GM21447 (cell line): ENCODE measurements at regions not wholly inside any gene's neighbourhood (a gene's known extent, or its start where the extent isn't known, plus 50 kb on each side); places are given as distances from the start of the nearest gene placed in this dataset.
"Not testable (repeated sequence)": the region's sequence is repeated elsewhere in the genome, so short reads cannot be mapped to it uniquely, and the experiment has no call there.

Experiments
- ATAC-seq: cut with Tn5 transposase; IDR thresholded peaks from one replicate; pipeline ENCODE4 v1.9.1; 2021; ENCODE audit not compliant: unreplicated experiment

DNA sequence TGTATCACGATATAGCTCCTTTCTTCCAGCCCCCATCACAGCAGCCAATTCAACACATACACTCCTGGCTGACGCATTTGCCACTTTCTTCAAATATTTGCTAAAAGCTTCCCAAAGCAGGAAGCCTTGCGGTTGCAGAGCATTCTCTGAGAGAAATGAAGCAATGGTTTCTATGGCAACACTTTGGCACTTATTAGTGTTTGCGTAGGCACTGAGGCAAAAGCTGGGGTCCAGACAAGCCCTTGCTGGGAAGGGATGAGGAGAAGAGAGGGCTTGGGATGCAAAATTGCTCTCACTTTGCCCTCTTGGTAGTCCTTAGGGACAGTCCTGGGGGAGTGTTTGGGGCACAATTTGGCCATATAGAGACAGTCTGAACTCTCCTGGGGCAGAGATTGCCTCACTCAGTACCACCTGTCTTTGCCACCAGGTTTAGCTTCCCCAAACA is 55.0 kb upstream of the PAK3 start:
- ATAC-seq: no peak

DNA sequence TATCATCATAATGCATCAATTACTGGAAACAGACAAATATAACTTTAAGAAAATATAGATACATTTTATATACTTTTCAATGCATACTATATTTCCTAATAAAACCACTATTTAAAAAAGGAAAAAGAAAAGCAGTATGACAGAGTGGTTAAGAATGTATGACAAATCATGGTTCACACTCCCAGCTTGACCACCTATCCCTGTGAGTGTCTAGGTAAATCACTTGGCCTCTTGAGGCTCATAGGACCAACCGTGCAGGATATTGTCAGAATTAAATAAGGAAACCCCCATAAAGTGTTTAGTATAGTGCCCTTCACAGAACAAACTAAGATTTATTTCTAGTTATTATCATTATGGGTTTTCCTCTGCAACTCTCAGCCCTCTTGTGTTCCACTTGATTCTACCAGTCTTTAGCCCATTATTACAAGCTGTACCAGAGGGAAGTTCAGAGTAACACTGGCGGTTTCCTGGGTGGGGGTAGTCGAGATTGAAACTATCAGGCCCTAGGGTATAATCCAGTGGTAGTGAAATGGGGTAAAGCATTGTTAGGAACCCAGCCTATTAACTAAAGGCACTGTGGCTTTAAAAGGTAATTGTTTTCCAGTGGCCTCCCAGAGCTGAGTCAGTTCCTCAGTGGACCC is 55.5 kb upstream of the PAK3 start:
- no peak for ATAC-seq

DNA sequence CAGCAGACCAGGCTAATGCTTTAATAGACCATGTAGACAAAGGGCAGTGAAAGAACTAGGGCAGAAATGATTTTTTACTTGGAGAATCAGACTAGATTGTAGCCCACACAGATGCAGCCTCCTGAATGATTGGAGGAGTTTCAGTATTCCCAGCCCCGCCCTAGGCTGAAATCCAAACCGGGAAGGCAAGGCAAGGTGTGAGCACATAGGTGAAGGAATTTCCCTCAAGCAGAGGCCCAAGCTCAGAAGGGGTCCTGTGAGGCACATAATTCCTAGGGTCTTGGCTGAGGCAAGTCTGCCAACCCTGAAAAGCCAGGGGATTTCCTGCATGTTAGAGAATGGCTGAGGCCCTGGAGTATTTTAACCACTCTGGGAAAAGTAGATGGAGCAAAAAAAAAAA is 56.4 kb upstream of the PAK3 start:
- ATAC-seq: no peak

DNA sequence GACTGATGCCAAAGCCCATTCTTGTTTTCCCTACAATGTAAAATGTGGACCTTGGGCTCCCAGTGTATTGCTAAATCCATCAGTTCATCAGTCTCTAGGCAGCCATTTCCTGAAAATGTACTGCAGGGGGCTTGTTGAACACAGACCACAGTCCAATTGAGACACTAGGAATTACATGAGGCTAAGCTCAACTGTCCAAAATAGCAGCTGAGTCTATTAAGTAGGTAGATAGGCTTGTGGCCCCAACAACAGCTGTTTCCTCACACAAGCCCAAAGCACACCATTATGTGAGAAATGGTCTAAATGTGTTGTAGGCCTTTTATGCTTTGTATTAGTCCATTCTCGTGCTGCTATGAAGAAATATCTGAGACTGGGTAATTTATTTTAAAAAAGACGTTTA is 60.0 kb upstream of the PAK3 start:
- ATAC-seq: no peak

DNA sequence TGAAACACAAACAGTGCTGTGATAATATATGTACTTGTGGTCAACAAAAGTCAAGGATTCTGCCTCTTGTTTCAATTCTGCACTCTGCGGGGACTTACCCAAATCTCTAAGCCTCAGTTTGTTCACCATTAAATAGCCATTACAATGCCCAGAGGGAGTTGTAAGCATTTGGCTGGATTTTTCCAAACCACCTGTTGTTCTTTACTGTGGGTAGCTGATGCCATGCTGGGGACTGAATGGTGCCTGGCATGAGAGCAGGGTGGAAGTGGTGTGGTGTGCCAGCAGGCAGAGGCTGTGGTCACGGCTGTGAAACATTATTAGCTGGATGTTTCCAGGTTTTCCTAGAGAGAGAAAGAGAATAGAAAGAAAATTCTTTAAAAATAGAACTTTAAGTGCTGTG is 60.7 kb upstream of the PAK3 start:
- ATAC-seq: no peak

DNA sequence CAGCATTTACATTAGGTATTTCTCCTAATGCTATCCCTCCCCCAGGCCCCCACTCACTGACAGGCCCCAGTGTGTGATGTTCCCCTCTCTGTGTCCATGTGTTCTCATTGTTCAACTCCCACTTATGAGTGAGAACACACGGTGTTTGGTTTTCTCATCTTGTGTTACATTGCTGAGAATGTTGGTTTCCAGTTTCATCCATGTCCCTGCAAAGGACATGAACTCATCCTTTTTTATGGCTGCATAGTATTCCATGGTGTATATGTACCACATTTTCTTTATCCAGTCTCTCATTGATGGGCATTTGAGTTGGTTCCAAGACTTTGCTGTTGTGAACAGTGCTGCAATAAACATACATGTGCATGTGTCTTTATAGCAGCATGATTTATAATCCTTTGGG is 73.0 kb upstream of the PAK3 start:
- ATAC-seq: not testable (repeated sequence)

DNA sequence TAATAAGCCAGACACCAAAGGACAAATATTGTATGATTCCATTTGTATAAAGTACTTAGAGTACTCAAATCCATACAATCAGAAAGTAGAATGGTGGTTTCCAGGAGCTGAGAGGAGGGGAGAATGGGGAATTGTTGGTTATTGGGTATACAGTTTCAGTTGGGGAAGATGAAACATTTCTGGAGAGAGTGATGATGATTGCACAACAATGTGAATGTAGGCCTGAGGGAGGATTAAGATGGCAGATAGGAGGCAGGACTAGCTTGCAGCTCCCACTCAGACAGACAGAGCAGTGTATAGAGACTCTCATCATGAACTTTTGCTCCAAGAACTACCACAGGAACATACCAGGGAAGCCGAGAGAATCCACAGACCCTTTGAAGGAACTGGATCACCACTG is 75.7 kb upstream of the PAK3 start:
- ATAC-seq: no peak

DNA sequence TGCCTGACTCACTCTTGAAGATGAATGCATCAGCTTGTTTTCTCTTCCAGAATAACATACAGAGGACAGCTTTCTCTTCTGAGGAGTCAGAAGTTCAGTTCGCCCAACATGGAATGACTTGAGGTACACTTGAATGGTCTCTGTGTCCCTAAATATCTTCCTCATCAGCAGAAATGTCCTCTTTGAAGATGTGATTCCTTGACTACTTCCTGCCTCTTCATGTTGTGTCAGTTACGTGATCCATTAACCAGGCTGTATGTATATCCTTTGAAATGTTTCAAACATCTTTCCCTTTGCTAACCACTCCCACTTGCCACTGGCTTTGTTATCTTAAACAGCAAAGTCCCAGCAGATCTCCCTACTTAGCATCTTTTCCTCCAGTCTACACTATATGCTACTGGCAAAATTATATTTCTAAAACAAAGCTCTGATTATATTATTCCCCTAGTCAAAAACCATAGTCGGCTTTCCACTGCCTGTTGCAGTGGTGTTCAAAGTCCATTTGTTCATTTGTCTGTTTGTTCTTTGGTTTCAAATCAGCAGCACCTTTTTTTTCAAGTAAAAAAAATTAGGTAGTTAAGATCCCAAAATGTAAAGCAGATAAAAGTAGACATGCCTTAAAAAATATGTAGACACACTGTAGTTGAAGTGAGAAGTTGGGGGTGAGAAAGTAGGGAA is 82.1 kb upstream of the PAK3 start:
- ATAC-seq: no peak

DNA sequence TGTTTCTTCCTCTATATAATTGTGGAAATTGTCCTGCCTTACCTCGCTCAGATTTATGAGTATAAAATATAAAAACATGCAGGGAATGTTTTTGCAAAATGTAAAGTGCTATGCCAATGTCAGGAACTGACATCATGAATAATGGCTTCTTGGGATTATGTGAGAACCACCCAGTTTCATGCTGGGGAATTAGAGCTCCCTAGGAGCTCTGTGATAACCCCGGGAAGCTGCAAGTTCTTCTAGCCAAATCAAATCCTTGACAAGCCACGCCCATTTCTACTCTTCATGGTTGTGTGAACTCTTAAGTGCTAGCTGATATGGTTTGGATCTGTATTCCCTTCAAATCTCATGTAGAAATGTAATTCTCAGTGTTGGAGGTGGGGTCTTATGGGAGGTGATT is 85.9 kb upstream of the PAK3 start:
- no peak for ATAC-seq

DNA sequence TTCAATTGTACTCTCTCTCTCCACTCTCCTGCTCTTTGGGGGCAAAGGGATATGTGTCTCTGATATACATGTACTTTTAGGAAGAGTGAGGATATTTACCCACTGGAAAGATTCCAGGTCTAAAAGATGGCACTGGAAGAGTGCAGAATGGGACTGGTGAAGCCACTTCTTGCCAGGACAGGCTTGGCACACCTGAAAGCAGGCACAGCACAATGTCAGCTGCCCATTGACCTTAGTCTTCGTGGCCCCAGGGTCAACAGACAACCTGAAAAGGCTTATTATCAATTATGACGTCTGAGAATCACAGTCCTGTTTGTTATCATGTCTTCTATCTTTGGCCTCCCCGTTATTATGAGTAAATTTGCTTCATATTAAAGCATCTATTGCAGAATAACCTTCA is 86.7 kb upstream of the PAK3 start:
- ATAC-seq: no peak

DNA sequence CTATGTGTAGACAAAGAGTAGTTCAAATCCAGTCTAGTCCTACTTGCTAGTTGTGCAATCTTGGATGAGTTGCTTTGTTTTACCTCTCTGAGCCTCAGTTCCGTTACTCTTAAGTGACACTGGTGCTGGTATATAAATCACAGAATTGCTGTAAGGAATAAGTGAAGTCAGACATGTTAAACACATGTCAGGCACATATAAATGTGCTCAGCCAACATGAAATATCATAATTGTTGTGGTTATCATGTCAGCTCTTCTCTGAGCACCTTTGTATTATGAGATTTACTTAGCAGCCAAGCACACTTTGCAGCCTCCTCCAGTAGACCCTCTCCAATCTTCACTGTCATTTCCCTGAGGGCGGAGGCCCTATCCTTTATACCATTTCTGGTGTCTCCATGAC is 87.9 kb upstream of the PAK3 start:
- no peak for ATAC-seq

DNA sequence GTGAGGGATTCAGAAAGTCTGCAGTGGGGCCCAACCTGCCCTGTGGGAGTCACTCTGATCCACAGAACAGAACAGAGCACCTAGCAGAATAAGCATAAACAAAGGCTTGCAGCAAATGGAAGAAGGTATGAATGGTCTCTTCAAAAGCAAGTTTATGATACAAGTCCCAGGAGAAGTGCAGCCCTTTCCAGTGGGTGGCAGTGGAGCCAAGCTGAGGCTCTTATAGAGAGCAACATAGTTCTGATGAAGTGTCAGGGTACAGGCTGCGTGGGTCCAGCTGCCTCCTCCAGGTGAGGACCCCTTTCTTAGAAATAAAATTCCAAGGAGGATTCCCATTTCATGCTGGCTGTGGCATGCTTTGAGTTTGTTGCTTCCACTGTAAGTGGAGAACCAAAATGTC is 88.8 kb upstream of the PAK3 start:
- no peak for ATAC-seq

DNA sequence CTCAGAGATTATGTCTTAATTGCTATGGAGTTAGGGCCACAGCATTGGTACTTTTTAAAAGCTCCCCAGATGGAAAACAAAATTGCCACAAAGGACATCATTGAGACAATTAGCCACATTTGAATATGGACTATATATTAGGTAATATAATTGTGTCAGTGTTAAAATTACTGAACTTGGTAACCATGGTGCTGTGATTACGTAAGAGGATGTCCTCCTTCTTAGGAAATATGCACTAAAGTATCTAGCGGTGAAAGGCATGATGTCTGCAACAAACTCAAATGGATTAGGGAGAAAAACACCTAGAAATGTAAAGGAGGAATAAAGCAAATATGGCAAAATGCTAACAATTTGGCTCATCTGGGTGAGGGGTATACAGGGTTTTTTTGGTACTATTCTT is 89.9 kb upstream of the PAK3 start:
- no peak for ATAC-seq

DNA sequence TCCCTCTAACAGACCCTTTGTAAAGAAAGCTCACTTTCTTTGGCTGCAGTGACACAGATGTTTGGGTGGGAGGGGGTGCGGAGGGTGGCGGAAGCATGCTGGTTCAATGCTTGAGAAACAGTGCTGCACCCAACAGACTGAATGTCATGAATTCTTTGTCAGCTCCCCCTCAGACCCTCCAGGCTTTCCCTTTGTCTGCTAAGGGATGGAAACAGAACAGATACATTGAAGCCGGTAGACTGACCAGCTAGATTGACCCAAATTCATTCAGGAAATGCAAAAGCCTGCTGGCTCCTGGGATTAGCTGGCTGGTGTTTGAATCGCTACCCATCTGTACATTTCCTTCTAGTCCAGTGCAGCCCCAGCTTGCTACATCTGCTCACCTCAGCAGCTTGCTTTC is 90.8 kb upstream of the PAK3 start:
- no peak for ATAC-seq

DNA sequence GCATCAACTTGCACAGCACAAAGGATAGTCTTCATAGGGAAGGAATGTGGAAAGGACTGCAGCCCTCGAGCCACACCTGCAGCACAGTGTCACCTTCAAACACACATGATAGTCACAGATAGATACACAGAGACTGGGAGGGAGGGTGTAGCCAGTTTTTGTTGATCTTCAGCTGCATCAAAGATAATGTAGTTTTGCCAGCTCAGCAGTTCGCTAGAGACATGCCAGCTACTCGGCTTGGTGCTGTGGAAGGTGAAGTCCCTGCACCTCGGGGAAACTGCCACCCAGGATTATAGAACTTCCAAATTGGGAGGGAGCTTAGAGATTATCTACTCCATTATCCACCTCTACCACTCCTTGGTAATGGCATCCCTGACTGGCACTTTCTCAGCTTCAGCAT is 92.9 kb upstream of the PAK3 start:
- no peak for ATAC-seq

DNA sequence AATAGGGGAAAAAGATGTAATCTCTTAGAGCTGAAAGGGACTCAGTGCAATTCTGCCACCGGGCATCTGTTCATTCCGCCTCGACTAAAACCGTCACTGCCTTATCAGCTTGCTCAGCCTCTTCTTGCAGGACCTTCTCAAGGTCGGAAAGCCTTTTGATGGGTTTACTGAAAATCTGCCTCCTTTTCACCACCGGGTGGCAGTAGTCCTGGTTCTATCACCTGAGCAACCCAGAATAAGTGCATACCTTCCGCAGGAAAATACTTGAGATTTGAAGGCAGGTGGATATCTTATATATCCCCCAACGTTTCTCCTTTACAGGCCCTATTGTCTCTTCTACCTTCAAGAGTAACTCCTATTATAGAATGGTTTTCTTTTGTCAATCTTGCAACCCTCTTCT is 103.4 kb upstream of the PAK3 start:
- no peak for ATAC-seq

DNA sequence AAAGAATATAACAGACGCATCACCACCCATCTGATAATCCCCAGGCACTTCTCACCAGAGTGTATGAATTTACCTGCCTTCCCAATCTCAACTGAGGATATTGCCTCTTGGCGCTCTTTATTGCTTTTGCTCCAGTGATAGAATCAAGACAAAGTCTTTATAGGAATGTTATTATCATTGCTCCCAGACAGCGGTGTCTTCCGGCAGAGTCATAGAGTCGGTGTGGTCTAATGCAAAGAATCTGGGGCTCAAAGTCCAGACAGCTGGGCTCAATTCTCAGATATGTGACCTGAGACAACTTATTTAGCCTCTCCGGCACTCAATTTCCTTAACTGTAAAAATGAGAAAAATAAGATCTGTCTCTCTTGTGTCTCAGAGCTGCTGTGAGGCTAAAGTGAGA is 106.1 kb upstream of the PAK3 start:
- no peak for ATAC-seq

DNA sequence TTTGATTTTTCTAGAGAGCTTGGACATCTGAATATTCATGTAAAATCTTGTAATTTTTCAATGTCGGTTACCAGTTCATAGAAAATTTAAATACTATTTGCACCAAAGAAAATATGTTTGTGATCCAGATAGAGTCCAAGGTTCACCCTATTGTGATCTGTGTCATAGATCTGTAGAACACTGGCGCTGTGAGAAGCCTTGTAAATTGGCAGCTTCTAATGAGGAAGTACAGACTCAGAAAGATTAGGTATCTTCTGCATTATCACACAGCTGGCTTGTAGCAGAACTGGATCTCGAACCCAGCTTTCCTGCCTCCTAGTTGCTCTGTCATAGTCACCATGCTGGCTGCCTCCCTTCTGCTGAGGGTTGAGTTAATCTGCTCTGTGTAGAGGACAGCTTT is 106.5 kb upstream of the PAK3 start:
- no peak for ATAC-seq

DNA sequence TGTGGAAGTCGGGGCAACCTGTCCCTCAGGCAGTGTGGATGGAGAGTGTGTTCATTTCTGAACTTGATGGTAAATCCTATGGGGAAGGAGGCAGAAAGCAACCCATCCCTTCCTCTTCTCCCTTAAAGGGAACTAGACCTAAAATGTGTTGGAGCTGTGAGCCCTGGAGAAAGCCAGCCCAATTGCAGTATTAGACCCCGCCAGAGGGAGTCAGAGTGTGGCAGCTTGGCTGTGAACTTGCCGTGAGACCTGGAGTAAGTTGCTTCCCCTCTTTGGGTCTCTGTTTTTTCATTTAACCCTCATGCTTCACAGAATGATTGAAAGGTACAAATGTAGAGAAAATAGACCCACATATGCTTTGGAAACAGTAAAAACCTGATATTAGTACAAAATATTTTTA is 108.7 kb upstream of the PAK3 start:
- no peak for ATAC-seq

DNA sequence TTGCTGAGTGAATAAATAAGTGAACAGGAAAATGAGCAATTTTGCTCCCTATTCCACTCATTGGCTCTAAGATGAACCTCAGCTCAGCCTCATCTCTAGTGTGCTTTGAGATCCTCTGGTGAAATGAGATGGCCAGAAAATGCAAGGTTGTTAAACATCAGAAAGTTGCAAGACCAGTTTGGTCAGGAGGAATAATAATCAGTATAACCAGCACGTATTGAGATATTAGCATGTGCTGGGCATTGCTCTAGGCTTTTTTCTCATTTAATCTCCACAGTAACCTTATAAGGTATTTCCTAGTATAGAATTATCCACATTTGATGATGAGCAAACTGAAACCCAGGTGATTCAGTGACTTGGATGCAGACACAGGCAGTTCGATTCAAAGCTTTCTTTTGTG is 110.5 kb upstream of the PAK3 start:
- ATAC-seq: no peak

DNA sequence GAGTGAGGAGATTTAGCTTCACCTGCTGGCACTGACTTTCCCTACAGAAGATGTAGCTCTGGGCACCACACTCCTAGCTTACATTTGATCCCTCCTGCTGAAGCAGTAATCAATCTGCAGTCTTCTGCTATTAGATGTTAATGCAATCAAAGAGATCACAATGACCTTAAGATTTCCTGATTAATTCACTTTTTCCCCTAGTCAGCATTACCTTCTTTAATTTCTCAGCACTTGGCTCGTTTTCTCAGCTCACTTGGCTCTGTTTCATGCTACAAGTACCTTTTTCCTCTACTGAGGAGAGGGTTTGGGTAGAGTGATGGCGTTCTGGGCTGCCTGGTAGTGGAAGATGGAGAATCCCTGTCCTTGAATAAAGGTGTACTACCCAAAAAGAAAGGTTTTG is 113.0 kb upstream of the PAK3 start:
- no peak for ATAC-seq

DNA sequence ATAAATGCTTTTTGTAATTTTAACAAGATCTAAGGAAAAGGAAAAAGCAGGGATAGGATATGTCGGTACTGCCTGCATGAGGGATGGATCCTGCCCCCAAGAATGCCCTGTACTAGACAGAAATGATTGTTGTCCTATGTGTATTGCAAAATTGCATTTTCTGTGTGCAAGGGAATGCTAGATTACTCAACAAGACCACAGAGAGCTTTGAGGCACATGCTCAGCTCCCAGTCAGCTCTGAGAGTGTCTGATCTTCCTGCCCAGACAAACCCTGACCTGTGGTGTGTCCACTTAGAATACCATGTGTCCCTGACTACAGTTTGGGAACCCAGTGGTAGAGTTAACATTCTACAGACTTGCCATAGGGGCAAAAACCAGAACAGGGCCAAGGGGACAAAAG is 129.2 kb upstream of the PAK3 start:
- ATAC-seq: no peak

DNA sequence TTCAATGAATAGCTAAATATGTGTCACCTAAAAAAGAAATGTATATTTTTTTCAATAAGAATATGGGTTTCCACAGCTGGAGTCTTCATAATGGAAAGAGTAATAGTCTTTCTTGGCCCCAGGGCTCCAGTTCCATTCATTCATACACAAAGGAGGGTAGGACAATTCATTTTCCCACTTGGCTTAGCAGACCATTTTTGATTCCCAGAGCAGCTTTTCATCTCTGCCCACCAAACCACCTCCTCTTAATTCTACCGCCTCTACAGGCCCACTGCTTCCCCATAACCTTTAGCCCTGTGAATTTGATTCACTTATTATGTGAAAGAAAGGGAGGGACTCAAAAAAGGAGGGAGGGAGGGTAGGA is 129.9 kb upstream of the PAK3 start:
- ATAC-seq: no peak
